Keratinocyte (primary cell): ENCODE measurements at regions not wholly inside any gene's neighbourhood (a gene's known extent, or its start where the extent isn't known, plus 50 kb on each side); places are given as distances from the start of the nearest gene placed in this dataset.
"Not testable (repeated sequence)": the region's sequence is repeated elsewhere in the genome, so short reads cannot be mapped to it uniquely, and the experiment has no call there.

Experiments used
- DNase-seq: peaks from one replicate; pipeline ENCODE4 v3.0.0-alpha.2; 2011; ENCODE audit warnings: low read depth, missing footprints, low spot score
- FAIRE-seq: peaks from 2 replicates; lab custom pipeline; 2011; peaks lifted over from hg19 to GRCh38; lab: Jason Lieb, UNC
- H2AFZ ChIP-seq: 2 replicates; pipeline ENCODE4 v1.6.0; 2012; ENCODE audit warnings: low read length, control low read depth, inconsistent platforms; ENCODE audit not compliant: control insufficient read depth
- H3K27ac ChIP-seq: 2 replicates; pipeline ENCODE4 v1.5.1; 2011; ENCODE audit warnings: low read length; ENCODE audit not compliant: control insufficient read depth, insufficient read depth
- H3K27me3 ChIP-seq: 3 replicates; pipeline ENCODE4 v1.6.0; 2011; ENCODE audit warnings: low read length; ENCODE audit not compliant: control insufficient read depth, insufficient read depth; ENCODE audit errors: extremely low read depth
- H3K36me3 ChIP-seq, 2 experiments: 2 replicates in 1 of 2; 3 replicates in 1 of 2; pipeline ENCODE4 v1.5.1; 2011; ENCODE audit warnings: low read length in 2 of 2, mild to moderate bottlenecking in 1 of 2; ENCODE audit not compliant: control insufficient read depth in 2 of 2, insufficient read depth in 2 of 2; ENCODE audit errors: extremely low read depth in 1 of 2
- H3K4me1 ChIP-seq: 3 replicates; pipeline ENCODE4 v1.5.1; 2011; ENCODE audit warnings: low read length; ENCODE audit not compliant: control insufficient read depth, insufficient read depth; ENCODE audit errors: extremely low read depth
- H3K4me2 ChIP-seq: 3 replicates; pipeline ENCODE4 v1.6.0; 2011; ENCODE audit warnings: low read depth, low read length; ENCODE audit not compliant: control insufficient read depth, insufficient read depth; ENCODE audit errors: extremely low read depth
- H3K4me3 ChIP-seq, 3 experiments: fragments of 200-600 bp in 1 of 3; sonication (generic) in 1 of 3; 2 replicates in 2 of 3; 3 replicates in 1 of 3; pipeline ENCODE4 v1.5.1; 2011 to 2016; ENCODE audit warnings: low read length in 3 of 3, mild to moderate bottlenecking in 3 of 3, control low read depth in 2 of 3, inconsistent platforms in 1 of 3, low read depth in 1 of 3, mixed read lengths in 1 of 3, mixed run types in 1 of 3, moderate library complexity in 1 of 3; ENCODE audit not compliant: control insufficient read depth in 2 of 3, insufficient read depth in 2 of 3; ENCODE audit errors: extremely low read depth in 1 of 3
- H3K79me2 ChIP-seq: 2 replicates; pipeline ENCODE4 v1.6.0; 2012; ENCODE audit warnings: low read length; ENCODE audit not compliant: control insufficient read depth, insufficient read depth
- H3K9ac ChIP-seq: 3 replicates; pipeline ENCODE4 v1.6.0; 2011; ENCODE audit warnings: low read length; ENCODE audit not compliant: control insufficient read depth, insufficient read depth; ENCODE audit errors: extremely low read depth
- H3K9me1 ChIP-seq: 3 replicates; pipeline ENCODE4 v1.6.0; 2011; ENCODE audit warnings: low read length; ENCODE audit not compliant: control insufficient read depth, insufficient read depth; ENCODE audit errors: extremely low read depth
- H3K9me3 ChIP-seq: 2 replicates; pipeline ENCODE4 v1.5.1; 2012; ENCODE audit warnings: low read depth, low read length; ENCODE audit not compliant: control insufficient read depth
- H4K20me1 ChIP-seq: 3 replicates; pipeline ENCODE4 v1.6.0; 2011; ENCODE audit warnings: low read length; ENCODE audit not compliant: control insufficient read depth, insufficient read depth; ENCODE audit errors: extremely low read depth
- EZH2 ChIP-seq: IDR thresholded peaks from one replicate; pipeline ENCODE4 v1.6.1; 2012; ENCODE audit warnings: inconsistent platforms, mild to moderate bottlenecking, low read length, moderate library complexity
- dilution Hi-C: fragments of 300-500 bp; cut with MboI; formaldehyde crosslinking; loops from one replicate; pipeline ENCODE4 v1.7.0; 2020; ENCODE audit warnings: low sequenced_read_pairs; ENCODE audit not compliant: extremely low pct_ligation_motif_present
- TF ChIP-seq, protein P1 (sequence below), 3 experiments: IDR thresholded peaks in 1 of 3; conservative IDR thresholded peaks in 1 of 3; optimal IDR thresholded peaks in 1 of 3; 2 replicates in 2 of 3; 3 replicates in 1 of 3; pipeline versions ENCODE3 to v1.5.1; 2011; ENCODE audit warnings: low read length in 3 of 3, mild to moderate bottlenecking in 3 of 3, moderate library complexity in 2 of 3, control low read depth in 1 of 3, inconsistent platforms in 1 of 3; ENCODE audit not compliant: insufficient read depth in 2 of 3; ENCODE audit errors: extremely low read depth in 1 of 3

DNA sequence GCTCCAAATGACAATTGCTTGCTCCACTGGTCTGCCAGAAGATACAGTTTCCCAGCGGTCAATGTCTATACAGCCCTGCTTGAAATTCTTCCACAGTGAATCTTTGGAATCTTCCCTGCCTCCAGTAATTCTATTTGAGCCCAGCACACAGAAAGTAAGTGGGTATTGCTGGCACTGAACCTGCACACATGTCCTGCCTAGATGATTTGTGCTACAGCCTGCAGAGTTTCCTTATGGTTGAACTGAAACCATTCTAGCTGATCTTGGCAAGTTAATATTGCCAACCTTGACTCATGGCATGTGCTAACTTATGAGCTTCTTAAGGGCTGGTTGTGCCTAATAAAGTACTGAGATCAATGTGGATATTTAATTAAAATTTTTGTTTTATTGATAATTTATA is 553.8 kb upstream of the GNPDA2 start:
- peaks cover 6% of the 10 kb centered on the region for H3K9me3 ChIP-seq
- H3K9ac ChIP-seq = no peak overlapping the region
- no peaks in the 10 kb centered on the region for H3K27me3 ChIP-seq
- no peaks in the 10 kb centered on the region for H3K9me1 ChIP-seq
- H2AFZ ChIP-seq = no peak overlapping the region
- dilution Hi-C loops = no loop called here
- H3K4me3 ChIP-seq = no peak overlapping the region
- DNase-seq = no peak
- no peaks in the 10 kb centered on the region for H4K20me1 ChIP-seq
- no peak overlapping the region for H3K4me2 ChIP-seq
- no peaks in the 10 kb centered on the region for H3K4me1 ChIP-seq
- no peak for FAIRE-seq
- H3K79me2 ChIP-seq = no peaks in the 10 kb centered on the region
- H3K27ac ChIP-seq = no peak overlapping the region
- TF ChIP-seq, protein P1, sequence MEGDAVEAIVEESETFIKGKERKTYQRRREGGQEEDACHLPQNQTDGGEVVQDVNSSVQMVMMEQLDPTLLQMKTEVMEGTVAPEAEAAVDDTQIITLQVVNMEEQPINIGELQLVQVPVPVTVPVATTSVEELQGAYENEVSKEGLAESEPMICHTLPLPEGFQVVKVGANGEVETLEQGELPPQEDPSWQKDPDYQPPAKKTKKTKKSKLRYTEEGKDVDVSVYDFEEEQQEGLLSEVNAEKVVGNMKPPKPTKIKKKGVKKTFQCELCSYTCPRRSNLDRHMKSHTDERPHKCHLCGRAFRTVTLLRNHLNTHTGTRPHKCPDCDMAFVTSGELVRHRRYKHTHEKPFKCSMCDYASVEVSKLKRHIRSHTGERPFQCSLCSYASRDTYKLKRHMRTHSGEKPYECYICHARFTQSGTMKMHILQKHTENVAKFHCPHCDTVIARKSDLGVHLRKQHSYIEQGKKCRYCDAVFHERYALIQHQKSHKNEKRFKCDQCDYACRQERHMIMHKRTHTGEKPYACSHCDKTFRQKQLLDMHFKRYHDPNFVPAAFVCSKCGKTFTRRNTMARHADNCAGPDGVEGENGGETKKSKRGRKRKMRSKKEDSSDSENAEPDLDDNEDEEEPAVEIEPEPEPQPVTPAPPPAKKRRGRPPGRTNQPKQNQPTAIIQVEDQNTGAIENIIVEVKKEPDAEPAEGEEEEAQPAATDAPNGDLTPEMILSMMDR (optimal IDR thresholded peaks at IDR 0.05 in 1 of 3, IDR thresholded peaks at IDR 0.05 in 1 of 3, conservative IDR thresholded peaks at IDR 0.05 in 1 of 3; ENCODE audit: extremely low read depth in 1 of 3, insufficient read depth in 2 of 3, low read length in 3 of 3) = no peak
- TF ChIP-seq EZH2 = no peak
- no peaks in the 10 kb centered on the region for H3K36me3 ChIP-seq

DNA sequence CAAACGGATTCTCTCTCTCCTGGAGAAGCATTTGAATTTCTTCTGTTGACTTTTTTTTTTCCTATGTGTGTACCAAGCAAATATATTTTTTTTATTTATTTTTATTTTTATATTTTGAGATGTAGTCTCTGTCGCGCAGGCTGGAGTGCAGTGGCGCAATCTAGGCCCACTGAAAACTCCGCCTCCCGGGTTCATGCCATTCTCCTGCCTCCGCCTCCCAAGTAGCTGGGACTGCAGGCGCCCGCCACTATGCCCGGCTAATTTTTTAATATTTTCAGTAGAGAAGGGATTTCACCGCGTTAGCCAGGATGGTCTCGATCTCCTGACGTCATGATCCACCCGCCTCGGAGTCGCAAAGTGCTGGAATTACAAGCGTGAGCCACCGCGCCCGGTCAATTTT is 549.5 kb upstream of the GNPDA2 start:
- H3K9me3 ChIP-seq = no peaks in the 10 kb centered on the region

DNA sequence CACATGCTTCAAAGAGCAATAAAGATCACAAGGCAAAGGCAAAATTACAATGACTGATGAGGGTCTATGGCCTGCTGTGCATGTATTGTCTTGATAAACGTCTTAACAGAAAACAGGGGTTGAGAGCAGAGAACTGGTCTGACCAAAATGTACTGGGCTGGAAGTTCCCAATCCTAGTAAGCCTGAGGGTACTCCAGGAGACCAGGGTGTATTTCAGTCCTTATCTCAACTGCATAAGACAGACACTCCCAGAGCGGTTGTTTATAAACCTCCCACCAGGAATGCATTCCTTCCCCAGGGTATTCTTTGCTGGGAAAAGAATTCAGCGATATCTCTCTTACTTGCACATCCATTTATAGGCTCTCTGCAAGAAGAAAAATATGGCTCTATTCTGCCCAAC is 521.8 kb upstream of the GNPDA2 start:
- H3K9ac ChIP-seq, H3K79me2 ChIP-seq, FAIRE-seq, H3K27me3 ChIP-seq, H3K4me2 ChIP-seq, H3K27ac ChIP-seq, H4K20me1 ChIP-seq, H3K9me3 ChIP-seq, dilution Hi-C loops, DNase-seq, H3K36me3 ChIP-seq, H3K4me1 ChIP-seq, H2AFZ ChIP-seq, H3K9me1 ChIP-seq, H3K4me3 ChIP-seq: not testable (repeated sequence)

More for the DNA sequence above, 549.5 kb upstream of the GNPDA2 start:
- H3K79me2 ChIP-seq = no peaks in the 10 kb centered on the region
- no peak for TF ChIP-seq EZH2
- TF ChIP-seq, protein P1 (optimal IDR thresholded peaks at IDR 0.05 in 1 of 3, IDR thresholded peaks at IDR 0.05 in 1 of 3, conservative IDR thresholded peaks at IDR 0.05 in 1 of 3; ENCODE audit: extremely low read depth in 1 of 3, insufficient read depth in 2 of 3, low read length in 3 of 3) = no peak
- dilution Hi-C loops = no loop called here
- H3K9ac ChIP-seq = no peak overlapping the region
- H3K9me1 ChIP-seq = no peaks in the 10 kb centered on the region
- H3K27ac ChIP-seq = no peak overlapping the region
- no peak overlapping the region for H2AFZ ChIP-seq
- DNase-seq = no peak
- no peaks in the 10 kb centered on the region for H3K4me1 ChIP-seq
- FAIRE-seq = no peak
- no peak overlapping the region for H3K4me2 ChIP-seq
- no peak overlapping the region for H3K4me3 ChIP-seq
- H3K27me3 ChIP-seq = no peaks in the 10 kb centered on the region
- H3K36me3 ChIP-seq = no peaks in the 10 kb centered on the region
- H4K20me1 ChIP-seq = no peaks in the 10 kb centered on the region
